ENCODE measurements at regions not wholly inside any gene's neighbourhood (a gene's known extent, or its start where the extent isn't known, plus 50 kb on each side); places are given as distances from the start of the nearest gene placed in this dataset.

DNA sequence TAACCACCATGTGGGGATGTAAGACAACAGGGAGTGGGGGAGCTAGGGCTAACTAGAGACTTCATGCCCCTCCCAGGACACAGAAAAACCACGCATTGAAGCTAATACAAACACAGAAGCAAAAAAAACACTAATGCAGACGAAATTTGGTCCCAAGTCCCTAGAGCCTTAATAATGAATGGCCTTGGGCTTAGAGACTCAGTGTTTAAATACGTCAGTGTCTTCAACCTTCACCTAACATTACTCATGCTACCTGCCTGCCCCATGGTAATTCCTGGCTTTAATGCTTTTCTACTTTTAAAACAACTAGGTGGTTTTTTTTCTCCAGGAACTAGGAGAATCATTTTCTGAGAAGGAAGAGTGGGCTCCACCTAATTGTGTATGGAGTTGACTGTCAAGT is 64.1 kb upstream of the ITSN2 start:
- no peak overlapping the region for H2AK5ac ChIP-seq (ENCODE audit: low read depth, low read length)
- no peak overlapping the region for H3K9ac ChIP-seq (ENCODE audit: low read depth, low read length)
- no peaks in the 10 kb centered on the region for H3K9me1 ChIP-seq (ENCODE audit: insufficient read depth, low read length)
- H3K56ac ChIP-seq (ENCODE audit: extremely low read depth, insufficient read depth, low read length), result no peak overlapping the region
- H4K5ac ChIP-seq (ENCODE audit: low read depth, low read length), result no peak overlapping the region
- 0% methylated on average over 1 of the region's 3 CpGs; no CpG with 5 or more reads in 1 of the 2 experiments for WGBS, 2 experiments (ENCODE audit: extremely low coverage in 2 of 2, insufficient read length in 1 of 2)
- H3K4me1 ChIP-seq (ENCODE audit: control insufficient read depth, insufficient read depth, low read length), result no peaks in the 10 kb centered on the region
- no peaks in the 10 kb centered on the region for H3K79me1 ChIP-seq (ENCODE audit: low read depth in 1 of 2, low read length in 2 of 2)
- no peak overlapping the region for H3K23ac ChIP-seq (ENCODE audit: low read depth, low read length)
- H2BK20ac ChIP-seq (ENCODE audit: low read depth, low read length), result no peak overlapping the region
- H3K4me3 ChIP-seq (ENCODE audit: insufficient read depth, low read depth, low read length), result no peak overlapping the region
- H3K18ac ChIP-seq (ENCODE audit: low read depth, low read length), result no peak overlapping the region
- H3K9me3 ChIP-seq (ENCODE audit: control insufficient read depth, insufficient read depth, low read length), result no peaks in the 10 kb centered on the region
- no peaks in the 10 kb centered on the region for H4K20me1 ChIP-seq (ENCODE audit: insufficient read depth, low read length)
- no peak overlapping the region for H4K91ac ChIP-seq (ENCODE audit: insufficient read depth, low read depth, low read length)
- no peak overlapping the region for H3K4ac ChIP-seq (ENCODE audit: low read depth, low read length)
- TF ChIP-seq CEBPB (IDR thresholded peaks at IDR 0.05; ENCODE audit: low read depth, low read length), result no peak
- TF ChIP-seq MAFK (IDR thresholded peaks at IDR 0.05; ENCODE audit: low read depth, low read length), result no peak
- no peak for TF ChIP-seq RCOR1 (IDR thresholded peaks at IDR 0.05; ENCODE audit: insufficient replicate concordance, low read length)
- TF ChIP-seq NFE2L2 (IDR thresholded peaks at IDR 0.05; ENCODE audit: low read depth, low read length), result no peak
- no peak for TF ChIP-seq POLR2A (IDR thresholded peaks at IDR 0.05; ENCODE audit: low read depth, low read length)
- peaks cover 7% of the 10 kb centered on the region for H3K27me3 ChIP-seq (ENCODE audit: control insufficient read depth, insufficient read depth, low read length)
- no peak overlapping the region for H3K14ac ChIP-seq (replicated peaks; ENCODE audit: low read depth, low read length)
- no peak overlapping the region for H4K8ac ChIP-seq (ENCODE audit: low read depth in 2 of 2, low read length in 2 of 2)
- H3K27ac ChIP-seq (ENCODE audit: insufficient read depth, low read length), result no peak overlapping the region
- CTCF ChIA-PET, result interaction anchor here (0.6 to 1.2 kb wide), 2 partner anchors 15 to 40 kb away, joined by 3 read pairs; no protein-coding TSS in a partner anchor
- POLR2A ChIA-PET (ENCODE audit: unreplicated experiment), result no interaction called here
- ATAC-seq (ENCODE audit: low read depth), result no peak
- in situ Hi-C loops (cut with MboI; ENCODE audit: low sequenced_read_pairs), result loop anchor here (25.0 kb wide), 1 partner anchor 713 kb away; no protein-coding TSS in a partner anchor
- no peak overlapping the region for H2AFZ ChIP-seq (replicated peaks; ENCODE audit: low read length, poor library complexity)
- no peak overlapping the region for H2AK9ac ChIP-seq (replicated peaks; ENCODE audit: low read depth, low read length, poor library complexity)
- BruUV-seq (replicated peaks), result no TSS peak
- H2BK5ac ChIP-seq (ENCODE audit: low read depth, low read length, poor library complexity, severe bottlenecking), result no peak overlapping the region
- no peak overlapping the region for H3K4me2 ChIP-seq (ENCODE audit: low read depth, low read length)
- intact Hi-C loops (cut with micrococcal nuclease), result loop anchor here (5.0 kb wide), 2 partner anchors 68 to 188 kb away; partner anchors contain the start of gene NCOA1
- no peaks in the 10 kb centered on the region for H3K36me3 ChIP-seq (ENCODE audit: control insufficient read depth, insufficient read depth, low read length)
- no peak overlapping the region for H2BK120ac ChIP-seq (ENCODE audit: low read depth, low read length)
- DNase-seq, result no peak
- H2BK15ac ChIP-seq (ENCODE audit: low read depth, low read length), result no peak overlapping the region
- dilution Hi-C loops (cut with HindIII; ENCODE audit: low sequenced_read_pairs, unreplicated experiment), result no loop called here

Measured in IMR-90 (cell line).